ENCODE measurements at regions not wholly inside any gene's neighbourhood (a gene's known extent, or its start where the extent isn't known, plus 50 kb on each side); places are given as distances from the start of the nearest gene placed in this dataset.
"Not testable (repeated sequence)": the region's sequence is repeated elsewhere in the genome, so short reads cannot be mapped to it uniquely, and the experiment has no call there.

DNA sequence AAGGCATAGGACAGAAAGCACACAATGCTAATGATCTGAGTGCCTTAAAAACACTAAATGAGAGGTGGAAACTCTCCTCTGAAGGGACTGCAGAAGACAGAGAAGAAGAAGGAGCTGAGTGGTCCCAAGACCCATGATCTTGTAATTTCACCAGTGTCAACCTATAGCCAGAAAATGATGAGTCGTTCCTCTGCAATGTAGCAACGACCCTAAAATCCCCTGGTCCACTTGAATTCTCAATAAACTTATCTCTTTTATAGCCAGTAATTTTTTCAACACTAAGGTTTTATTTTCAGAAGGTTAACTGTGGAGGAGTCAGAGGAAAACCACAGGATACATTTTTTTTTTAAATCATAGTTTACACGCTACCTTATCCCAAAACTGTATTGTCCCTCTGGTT, 490.6 kb upstream of the MARCKS start:
- Histone ChIP-seq H3K4me3 (replicated peaks; ENCODE audit: insufficient read depth, low read length) (no peak overlapping the region), H3K27ac (replicated peaks) (no peak overlapping the region), H3K27me3 (ENCODE audit: insufficient read depth, poor library complexity, severe bottlenecking) (no peaks in the 10 kb centered on the region)
- DNase-seq (ENCODE audit: low read depth in 1 of 2, low spot score in 1 of 2): no peak
- TF ChIP-seq GABPA (IDR thresholded peaks at IDR 0.05; ENCODE audit: low read depth) (no peak), SPI1 (IDR thresholded peaks at IDR 0.05; ENCODE audit: borderline replicate concordance, low read depth) (no peak), POLR2AphosphoS5 (IDR thresholded peaks at IDR 0.05; ENCODE audit: low read depth) (no peak)
- TF ChIP-seq, protein P1, sequence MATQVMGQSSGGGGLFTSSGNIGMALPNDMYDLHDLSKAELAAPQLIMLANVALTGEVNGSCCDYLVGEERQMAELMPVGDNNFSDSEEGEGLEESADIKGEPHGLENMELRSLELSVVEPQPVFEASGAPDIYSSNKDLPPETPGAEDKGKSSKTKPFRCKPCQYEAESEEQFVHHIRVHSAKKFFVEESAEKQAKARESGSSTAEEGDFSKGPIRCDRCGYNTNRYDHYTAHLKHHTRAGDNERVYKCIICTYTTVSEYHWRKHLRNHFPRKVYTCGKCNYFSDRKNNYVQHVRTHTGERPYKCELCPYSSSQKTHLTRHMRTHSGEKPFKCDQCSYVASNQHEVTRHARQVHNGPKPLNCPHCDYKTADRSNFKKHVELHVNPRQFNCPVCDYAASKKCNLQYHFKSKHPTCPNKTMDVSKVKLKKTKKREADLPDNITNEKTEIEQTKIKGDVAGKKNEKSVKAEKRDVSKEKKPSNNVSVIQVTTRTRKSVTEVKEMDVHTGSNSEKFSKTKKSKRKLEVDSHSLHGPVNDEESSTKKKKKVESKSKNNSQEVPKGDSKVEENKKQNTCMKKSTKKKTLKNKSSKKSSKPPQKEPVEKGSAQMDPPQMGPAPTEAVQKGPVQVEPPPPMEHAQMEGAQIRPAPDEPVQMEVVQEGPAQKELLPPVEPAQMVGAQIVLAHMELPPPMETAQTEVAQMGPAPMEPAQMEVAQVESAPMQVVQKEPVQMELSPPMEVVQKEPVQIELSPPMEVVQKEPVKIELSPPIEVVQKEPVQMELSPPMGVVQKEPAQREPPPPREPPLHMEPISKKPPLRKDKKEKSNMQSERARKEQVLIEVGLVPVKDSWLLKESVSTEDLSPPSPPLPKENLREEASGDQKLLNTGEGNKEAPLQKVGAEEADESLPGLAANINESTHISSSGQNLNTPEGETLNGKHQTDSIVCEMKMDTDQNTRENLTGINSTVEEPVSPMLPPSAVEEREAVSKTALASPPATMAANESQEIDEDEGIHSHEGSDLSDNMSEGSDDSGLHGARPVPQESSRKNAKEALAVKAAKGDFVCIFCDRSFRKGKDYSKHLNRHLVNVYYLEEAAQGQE (IDR thresholded peaks at IDR 0.05; ENCODE audit: insufficient replicate concordance, low read depth): no peak
- TF ChIP-seq, protein P2, sequence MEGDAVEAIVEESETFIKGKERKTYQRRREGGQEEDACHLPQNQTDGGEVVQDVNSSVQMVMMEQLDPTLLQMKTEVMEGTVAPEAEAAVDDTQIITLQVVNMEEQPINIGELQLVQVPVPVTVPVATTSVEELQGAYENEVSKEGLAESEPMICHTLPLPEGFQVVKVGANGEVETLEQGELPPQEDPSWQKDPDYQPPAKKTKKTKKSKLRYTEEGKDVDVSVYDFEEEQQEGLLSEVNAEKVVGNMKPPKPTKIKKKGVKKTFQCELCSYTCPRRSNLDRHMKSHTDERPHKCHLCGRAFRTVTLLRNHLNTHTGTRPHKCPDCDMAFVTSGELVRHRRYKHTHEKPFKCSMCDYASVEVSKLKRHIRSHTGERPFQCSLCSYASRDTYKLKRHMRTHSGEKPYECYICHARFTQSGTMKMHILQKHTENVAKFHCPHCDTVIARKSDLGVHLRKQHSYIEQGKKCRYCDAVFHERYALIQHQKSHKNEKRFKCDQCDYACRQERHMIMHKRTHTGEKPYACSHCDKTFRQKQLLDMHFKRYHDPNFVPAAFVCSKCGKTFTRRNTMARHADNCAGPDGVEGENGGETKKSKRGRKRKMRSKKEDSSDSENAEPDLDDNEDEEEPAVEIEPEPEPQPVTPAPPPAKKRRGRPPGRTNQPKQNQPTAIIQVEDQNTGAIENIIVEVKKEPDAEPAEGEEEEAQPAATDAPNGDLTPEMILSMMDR (IDR thresholded peaks at IDR 0.05; ENCODE audit: insufficient read depth, low read length): no peak

DNA sequence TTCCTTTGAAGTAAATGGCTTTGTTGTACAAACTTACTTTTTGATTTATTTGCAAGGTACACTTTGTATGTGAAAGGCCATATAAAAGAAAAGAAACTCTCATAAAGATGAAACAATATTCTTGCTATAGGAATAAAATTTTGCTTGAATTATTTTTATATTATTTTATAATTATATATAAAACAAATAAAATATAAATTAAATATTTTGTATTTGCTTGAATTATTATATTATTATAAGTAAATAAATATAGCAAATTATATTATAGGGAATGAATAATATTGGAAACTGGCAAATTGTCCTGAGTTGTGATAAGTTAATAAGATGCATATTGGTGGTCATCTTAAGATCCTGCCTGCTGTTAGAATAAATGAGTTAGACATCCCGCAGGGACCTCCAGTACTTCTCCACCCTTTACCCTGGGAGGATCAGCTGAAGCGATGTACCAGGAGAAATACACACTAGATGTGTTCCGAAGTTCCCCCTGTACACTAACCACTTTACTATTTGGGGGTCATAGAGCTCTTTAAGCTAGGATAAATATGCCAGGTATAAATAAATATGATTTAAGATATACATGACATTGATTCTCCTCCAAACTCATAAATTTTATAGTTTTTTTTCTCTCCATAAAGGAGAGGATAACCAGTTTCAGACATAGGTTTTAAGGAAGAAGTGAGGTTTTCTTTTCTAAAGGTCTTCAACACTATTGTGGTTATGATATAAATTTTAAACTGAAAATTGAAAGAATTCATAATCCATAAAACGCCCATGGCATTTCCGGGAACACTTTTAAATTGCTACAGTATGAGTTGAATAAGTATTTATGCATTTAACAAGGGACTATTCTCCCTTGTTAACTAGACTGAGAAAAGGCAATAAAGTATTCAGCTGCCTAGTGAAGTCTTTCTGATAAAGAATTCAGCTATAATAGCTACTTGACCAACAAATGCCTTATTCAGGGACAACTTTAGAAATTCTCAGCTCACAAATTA, 486.3 kb upstream of the MARCKS start:
- no peak for TF ChIP-seq GABPA (IDR thresholded peaks at IDR 0.05; ENCODE audit: low read depth)
- TF ChIP-seq, protein P2 (IDR thresholded peaks at IDR 0.05; ENCODE audit: insufficient read depth, low read length): no peak
- no peak for TF ChIP-seq POLR2AphosphoS5 (IDR thresholded peaks at IDR 0.05; ENCODE audit: low read depth)
- no peak for TF ChIP-seq SPI1 (IDR thresholded peaks at IDR 0.05; ENCODE audit: borderline replicate concordance, low read depth)
- no peaks in the 10 kb centered on the region for H3K27me3 ChIP-seq (ENCODE audit: insufficient read depth, poor library complexity, severe bottlenecking)
- DNase-seq (ENCODE audit: low read depth in 1 of 2, low spot score in 1 of 2): no peak
- H3K4me3 ChIP-seq (replicated peaks; ENCODE audit: insufficient read depth, low read length): no peak overlapping the region
- no peak overlapping the region for H3K27ac ChIP-seq (replicated peaks)

DNA sequence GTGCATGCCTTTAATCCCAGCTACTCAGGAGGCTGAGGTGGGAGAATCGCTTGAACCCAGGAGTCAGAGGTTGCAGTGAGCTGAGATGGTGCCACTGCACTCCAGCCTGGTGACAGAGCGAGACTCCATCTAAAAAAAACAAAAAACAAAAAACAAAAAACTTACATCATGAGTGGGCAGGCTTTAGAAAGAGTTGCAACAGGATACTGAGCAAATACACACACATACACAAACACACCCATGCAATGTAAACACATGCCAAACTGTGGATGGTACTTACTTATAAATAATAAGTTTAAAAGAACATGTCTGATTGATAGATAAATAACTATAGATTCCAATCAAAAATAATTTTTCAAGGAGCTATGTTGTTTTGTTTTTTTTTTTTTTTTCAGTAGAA, 481.7 kb upstream of the MARCKS start:
- not testable (repeated sequence) for H3K27me3 ChIP-seq (ENCODE audit: insufficient read depth, poor library complexity, severe bottlenecking)

DNA sequence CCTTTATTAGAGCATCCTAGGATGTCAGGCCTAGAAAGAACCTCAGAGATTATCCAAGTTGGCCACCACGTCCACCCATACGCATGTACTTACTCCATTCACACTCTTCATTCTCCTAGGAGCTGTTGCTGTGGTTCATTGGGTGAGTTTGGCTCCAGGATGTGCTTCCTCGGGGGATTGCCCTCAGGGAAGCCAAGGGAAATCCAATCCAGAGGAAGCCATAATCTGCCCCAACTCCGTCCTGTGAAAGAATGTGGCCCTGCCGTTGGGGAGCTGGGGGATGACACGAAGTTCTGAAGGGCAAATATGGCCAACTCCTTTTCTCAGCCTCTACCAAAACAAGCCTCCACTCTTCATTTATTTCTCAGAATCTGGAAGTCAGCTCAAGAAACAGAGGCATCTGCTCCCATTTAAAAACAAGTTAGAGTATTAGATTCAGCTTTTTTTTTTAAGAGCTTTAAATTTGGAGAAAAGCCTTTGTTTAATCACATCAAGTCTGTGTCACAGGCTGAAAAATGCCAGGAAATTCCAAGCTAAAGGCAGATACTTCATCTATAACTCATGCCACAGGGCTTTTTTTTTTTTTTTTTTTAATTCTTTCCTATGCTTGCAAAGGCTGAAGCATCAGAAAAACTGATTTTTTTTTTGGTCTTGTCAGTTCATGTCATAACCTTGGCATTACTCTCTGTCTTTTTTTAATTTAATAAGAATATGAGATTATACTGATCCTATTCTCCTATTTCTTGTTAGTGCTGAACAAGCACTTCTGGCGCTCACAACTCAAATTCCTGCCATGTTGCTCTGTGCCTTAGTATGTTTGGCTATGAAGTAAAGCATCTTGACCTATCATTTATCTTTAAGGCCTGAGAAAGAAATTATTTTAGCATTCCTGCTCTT, 480.9 kb upstream of the MARCKS start:
- TF ChIP-seq, protein P2 (IDR thresholded peaks at IDR 0.05; ENCODE audit: insufficient read depth, low read length): no peak
- TF ChIP-seq SPI1 (IDR thresholded peaks at IDR 0.05; ENCODE audit: borderline replicate concordance, low read depth): no peak
- no peak for TF ChIP-seq POLR2AphosphoS5 (IDR thresholded peaks at IDR 0.05; ENCODE audit: low read depth)
- TF ChIP-seq, protein P1 (IDR thresholded peaks at IDR 0.05; ENCODE audit: insufficient replicate concordance, low read depth): no peak
- no peak for TF ChIP-seq GABPA (IDR thresholded peaks at IDR 0.05; ENCODE audit: low read depth)
- no peak for DNase-seq (ENCODE audit: low read depth in 1 of 2, low spot score in 1 of 2)
- Histone ChIP-seq H3K27ac (replicated peaks) (no peak overlapping the region), H3K4me3 (replicated peaks; ENCODE audit: insufficient read depth, low read length) (no peak overlapping the region), H3K27me3 (ENCODE audit: insufficient read depth, poor library complexity, severe bottlenecking) (no peaks in the 10 kb centered on the region)

More for the DNA sequence above, 481.7 kb upstream of the MARCKS start:
- not testable (repeated sequence) for DNase-seq (ENCODE audit: low read depth in 1 of 2, low spot score in 1 of 2); H3K4me3 ChIP-seq (replicated peaks; ENCODE audit: insufficient read depth, low read length); H3K27ac ChIP-seq (replicated peaks)
